HG03520 (cell line): ENCODE measurements at regions not wholly inside any gene's neighbourhood (a gene's known extent, or its start where the extent isn't known, plus 50 kb on each side); places are given as distances from the start of the nearest gene placed in this dataset.

Experiments used
- ATAC-seq: cut with Tn5 transposase; IDR thresholded peaks from one replicate; pipeline ENCODE4 v1.9.1; 2021; ENCODE audit warnings: mild to moderate bottlenecking, moderate library complexity; ENCODE audit not compliant: unreplicated experiment

DNA sequence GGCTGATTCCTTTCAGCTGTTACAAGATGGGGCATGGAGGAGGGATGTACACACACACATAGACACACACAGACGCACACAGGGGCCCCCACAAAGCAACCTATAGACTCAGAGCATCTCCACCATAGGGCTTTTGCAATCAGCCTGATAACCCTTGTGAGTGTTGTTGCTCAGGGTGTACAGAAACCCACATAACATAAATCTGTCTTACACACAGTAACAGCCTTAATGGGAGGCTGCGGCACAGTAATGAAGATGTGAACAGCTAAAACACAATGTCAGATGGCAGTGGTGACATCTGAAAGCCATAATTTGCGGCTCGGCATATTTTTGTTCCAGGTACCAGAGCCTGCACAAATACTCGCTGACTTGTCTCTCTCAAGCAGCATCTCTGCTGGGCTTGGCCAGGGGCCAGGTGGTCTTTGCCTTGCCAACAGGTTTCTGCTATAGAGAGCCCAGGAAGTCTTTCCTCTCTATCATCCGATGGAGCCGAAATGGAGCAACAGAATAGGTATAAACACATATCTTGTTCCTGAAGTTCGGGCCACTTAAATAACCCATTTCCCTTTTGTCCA, 357.2 kb upstream of the GATB start:
- no peak for ATAC-seq

- ATAC-seq = no peak
Measured at GRCh38 chr4:152117520-152117919, 356.7 kb upstream of the GATB start.

GRCh38 chr4:152117054-152117453, 356.2 kb upstream of the GATB start:
- ATAC-seq = no peak

DNA sequence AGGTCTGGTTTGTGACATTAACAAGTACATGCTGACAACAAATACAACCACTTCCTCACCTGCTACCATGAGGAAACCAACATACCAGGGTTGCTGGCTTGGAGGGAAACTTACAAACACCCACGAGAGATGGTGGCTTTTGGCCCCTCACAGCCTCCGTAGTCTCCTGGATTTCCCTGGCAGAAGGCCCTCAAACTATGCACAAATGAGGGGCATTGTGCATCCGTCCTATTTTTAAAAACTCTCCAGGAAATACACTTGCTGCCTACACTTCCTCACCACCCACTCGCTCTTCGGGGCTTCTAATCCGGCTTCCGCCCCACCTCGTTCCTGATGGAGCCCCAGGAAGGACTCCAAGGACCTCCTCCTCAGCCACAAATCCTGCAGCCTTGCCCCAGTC, 355.0 kb upstream of the GATB start:
- no peak for ATAC-seq

DNA sequence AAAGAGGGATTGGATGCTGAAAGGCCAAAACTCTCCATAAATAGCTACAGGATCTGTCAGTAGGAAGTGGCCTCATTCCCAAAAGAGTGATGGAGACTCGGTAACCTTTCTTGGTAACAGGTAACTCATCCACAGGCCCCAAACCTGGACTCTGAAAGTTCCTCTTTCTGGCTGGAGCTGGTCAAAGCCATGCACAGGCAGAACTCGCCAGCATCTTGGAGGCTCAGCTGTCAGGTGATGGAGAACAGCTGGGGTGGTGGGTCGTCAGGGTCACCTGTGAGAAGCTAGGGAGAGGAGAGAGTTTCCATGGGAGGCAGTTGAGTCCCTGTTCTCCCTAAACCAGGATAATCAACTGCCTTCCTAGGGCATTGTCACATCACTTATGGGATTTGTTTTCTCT, 354.3 kb upstream of the GATB start:
- no peak for ATAC-seq

DNA sequence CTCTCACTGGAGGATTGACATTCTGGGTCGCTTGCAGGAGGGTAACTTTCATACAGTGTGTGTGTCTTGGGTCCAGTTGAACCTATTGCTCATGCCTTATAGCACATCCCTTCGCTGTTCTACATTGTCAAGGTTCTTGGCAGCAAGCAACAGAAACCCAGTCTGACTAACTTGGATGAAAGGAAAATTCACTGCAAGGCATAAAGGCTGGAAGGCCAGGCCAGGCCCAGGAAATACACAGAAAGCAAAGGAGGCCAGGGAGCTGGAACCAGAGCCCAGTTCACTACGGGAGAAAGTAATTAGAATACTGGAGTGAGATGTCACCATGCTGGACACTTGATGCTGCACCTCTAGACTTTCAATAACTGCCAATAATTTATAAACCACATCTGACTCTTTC, 353.8 kb upstream of the GATB start:
- no peak for ATAC-seq

DNA sequence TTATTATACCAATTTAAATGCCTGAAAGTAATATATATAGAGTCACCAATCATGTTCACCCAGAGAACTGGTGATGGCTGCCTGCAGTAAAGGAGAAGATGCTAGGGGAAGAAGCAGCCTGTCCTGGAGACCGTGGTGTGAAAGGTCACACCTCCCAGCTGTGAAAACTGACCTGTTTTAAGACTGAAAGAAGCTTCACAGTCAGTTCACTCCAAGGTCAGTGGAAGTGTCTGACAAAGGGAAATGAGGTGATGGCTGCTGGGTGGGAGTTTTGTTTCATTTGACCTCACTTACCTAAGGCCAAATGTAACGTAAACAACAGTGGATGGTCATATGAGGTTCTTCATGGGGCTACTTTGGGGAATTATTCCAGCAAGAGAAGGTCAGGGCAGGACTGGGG, 352.1 kb upstream of the GATB start:
- peak; percentile 84 for ATAC-seq

GRCh38 chr4:152112190-152112589, 351.4 kb upstream of the GATB start:
- ATAC-seq = no peak

- ATAC-seq = no peak
Measured at GRCh38 chr4:152110780-152111179, 350.0 kb upstream of the GATB start.

DNA sequence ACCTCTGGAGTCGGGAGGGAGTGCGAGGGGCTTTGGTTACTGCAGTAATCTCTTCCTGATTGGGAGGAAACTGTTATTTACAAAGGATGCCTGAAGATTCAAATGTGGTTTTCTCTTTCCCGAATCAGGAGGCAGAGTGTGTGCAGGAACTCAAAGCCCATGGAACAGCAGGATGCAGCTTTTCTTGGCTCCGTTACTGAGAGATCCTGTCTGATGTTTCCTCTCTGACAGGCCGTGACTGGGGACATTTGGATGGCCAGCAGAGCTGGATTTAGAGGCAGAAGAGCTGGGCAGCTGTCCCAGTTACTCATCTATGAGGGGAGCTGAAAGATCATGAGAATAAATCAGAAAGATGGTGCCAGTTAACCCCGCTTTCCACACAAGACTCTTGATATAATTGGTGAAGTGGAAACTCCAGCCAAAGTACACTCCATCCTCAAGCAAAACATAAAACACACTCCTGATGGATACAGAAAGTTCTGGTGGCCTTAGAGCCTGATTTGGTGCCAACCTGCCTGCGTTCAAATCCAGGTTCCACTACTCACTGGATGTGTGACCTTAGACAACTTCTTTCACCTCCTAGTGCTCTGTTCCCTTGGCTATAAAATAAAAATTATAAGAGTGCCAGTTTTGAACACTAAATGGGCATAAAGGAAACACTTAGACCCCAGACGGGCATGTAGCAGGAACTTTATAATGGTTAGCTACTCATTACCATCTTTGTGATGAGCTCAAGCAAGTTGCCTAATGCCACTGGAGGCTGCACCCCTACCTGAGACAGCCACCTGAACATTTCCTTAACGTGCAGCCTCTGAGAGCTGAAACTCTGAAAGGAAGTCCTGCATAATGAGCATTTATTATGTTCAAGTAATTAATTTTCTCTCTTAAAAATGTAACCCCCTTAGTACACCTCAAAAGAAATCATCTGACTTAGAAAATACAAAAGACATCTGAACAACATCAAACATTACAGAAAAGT, 349.0 kb upstream of the GATB start:
- ATAC-seq = no peak

DNA sequence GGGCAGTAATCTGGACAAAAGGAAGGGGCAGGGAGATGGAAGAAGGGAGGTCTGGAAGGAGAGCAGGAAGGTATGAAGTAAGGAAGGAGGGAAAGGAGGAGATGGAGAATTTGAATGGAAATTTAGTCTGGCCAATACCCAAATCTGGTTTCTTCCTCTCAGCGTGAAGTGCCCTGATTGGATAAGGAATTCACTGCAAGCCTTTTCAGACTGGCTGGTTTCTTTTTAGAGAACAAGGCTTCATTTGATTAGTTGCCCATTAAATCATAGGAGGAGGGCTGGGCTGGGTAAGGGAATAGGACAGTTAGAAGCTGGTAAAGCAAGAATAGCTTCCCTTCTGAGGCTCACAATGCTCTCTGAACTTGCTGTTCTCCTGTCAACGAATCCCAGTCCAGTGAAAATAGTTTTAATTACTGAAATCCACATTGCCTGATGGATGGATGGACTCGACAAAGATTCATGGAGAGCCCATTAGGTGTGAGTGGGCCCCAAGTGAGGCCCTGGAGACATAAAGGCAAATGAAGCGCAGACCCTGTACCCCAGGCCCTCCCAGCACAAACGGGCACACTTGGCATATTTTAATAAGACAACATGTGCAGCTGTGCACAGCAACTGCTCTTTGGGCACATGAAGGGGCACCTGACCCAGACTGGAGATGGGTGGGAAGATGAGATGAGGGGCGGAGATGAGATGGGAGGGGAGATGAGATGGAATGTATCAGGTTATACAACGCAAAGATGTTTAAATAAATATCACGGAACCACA, 347.1 kb upstream of the GATB start:
- ATAC-seq = no peak

- ATAC-seq = no peak
Measured at GRCh38 chr4:152106781-152107321, 346.0 kb upstream of the GATB start.

DNA sequence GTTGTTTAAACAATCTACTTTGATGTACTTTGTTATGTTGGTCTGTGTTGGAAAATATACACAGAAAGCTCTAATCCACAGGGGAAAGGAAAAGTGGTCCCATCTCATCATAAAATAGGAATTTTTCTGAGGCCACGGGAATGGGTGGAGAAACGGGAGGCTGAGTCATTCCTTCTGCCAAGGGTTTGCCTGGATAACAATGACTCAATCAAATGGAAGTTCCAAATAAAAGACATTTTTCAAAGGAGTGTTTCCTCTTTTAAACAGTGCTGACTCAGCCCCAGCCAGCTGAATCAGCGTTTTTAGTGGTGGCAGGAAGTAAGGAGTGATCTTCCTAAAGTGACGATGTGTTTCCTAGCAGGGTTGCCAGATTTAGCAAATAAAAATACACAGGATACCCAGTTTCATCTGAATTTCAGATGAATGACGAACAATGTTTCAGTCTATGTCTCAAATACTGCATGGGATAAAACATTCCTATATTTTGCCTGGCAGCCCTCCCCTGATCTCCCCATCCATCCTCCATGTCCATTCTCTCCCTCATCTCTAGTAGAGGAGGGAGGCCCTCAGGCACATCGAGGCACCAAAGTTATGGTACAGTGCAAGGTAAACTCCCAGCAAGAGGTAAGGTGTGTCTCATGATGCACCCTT, 345.4 kb upstream of the GATB start:
- no peak for ATAC-seq

- ATAC-seq = no peak
Measured at GRCh38 chr4:152104901-152105357, 344.1 kb upstream of the GATB start.

- ATAC-seq = no peak
Measured at GRCh38 chr4:152104356-152104755, 343.5 kb upstream of the GATB start.

DNA sequence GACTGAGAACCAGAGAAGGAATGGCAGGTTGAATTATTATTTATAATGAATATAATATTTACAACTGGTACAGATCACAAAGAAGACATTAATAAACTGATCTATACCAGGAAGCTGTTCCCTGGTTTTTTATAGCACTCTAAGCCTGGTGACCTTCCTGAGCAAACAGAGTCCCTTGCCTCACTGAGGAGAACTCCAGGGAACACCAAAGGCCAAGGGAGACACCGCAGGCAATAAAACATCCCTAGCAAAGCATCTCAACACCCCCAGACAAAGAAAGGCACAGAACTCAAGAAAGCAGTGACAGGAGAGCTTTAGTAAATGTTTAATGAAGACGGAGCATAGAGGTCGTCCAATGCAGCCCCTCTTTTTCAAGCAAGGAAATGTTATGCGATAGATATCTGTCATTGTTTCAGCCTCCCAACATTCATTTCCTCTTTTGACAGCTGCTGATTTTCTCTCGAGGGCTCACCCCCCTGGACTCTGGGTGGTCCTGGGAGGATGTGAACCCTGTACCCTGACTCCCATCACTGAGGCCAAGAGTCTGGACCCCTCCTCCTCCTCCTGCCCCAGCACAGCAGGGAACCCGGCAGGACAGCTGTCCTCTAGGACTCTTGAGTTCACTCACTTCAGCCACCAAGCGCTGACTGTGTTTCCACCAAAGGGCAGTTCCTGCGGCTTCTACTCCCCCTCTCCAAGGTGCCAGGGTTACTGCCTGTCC, 342.5 kb upstream of the GATB start:
- no peak for ATAC-seq

GRCh38 chr4:152102436-152103000, 341.7 kb upstream of the GATB start:
- ATAC-seq = no peak

- no peak for ATAC-seq
Measured at GRCh38 chr4:152101556-152102435, 341.0 kb upstream of the GATB start.
